Endothelial cell (in vitro differentiated cells): ENCODE measurements at regions not wholly inside any gene's neighbourhood (a gene's known extent, or its start where the extent isn't known, plus 50 kb on each side); places are given as distances from the start of the nearest gene placed in this dataset.

Source experiments
- DNase-seq: peaks from one replicate; pipeline ENCODE4 v3.0.0; 2021; ENCODE audit warnings: low spot score
- H3K27ac Mint-ChIP-seq: one replicate; pipeline ENCODE4 v1.8.0; 2021; ENCODE audit warnings: mixed read lengths, inconsistent platforms; ENCODE audit not compliant: unreplicated experiment
- H3K27me3 Mint-ChIP-seq: one replicate; pipeline ENCODE4 v1.8.0; 2021; ENCODE audit warnings: mild to moderate bottlenecking, moderate library complexity, mixed read lengths, inconsistent platforms; ENCODE audit not compliant: unreplicated experiment
- H3K36me3 Mint-ChIP-seq: one replicate; pipeline ENCODE4 v1.8.0; 2021; ENCODE audit warnings: mild to moderate bottlenecking, low read depth, mixed read lengths, inconsistent platforms; ENCODE audit not compliant: unreplicated experiment
- H3K4me1 Mint-ChIP-seq: one replicate; pipeline ENCODE4 v1.8.0; 2021; ENCODE audit warnings: mild to moderate bottlenecking, mixed read lengths, inconsistent platforms; ENCODE audit not compliant: unreplicated experiment
- H3K4me3 Mint-ChIP-seq: one replicate; pipeline ENCODE4 v1.8.0; 2021; ENCODE audit warnings: mild to moderate bottlenecking, mixed read lengths, inconsistent platforms; ENCODE audit not compliant: unreplicated experiment
- H3K9me3 Mint-ChIP-seq: one replicate; pipeline ENCODE4 v1.8.0; 2021; ENCODE audit warnings: mixed read lengths, inconsistent platforms; ENCODE audit not compliant: unreplicated experiment
- CTCF ChIP-seq: fragments of 200-600 bp; sonication (generic); IDR thresholded peaks from one replicate; pipeline ENCODE4 v1.5.0; 2021; ENCODE audit warnings: antibody characterized with exemption; ENCODE audit not compliant: unreplicated experiment

GRCh38 chr1:245094954-245095353 is 59.8 kb upstream of the KIF26B start:
- H3K27ac Mint-ChIP-seq, result no peak overlapping the region
- H3K4me1 Mint-ChIP-seq, result peaks cover 4% of the 10 kb centered on the region
- TF ChIP-seq CTCF, result no peak
- no peaks in the 10 kb centered on the region for H3K27me3 Mint-ChIP-seq
- H3K9me3 Mint-ChIP-seq, result no peaks in the 10 kb centered on the region
- no peak overlapping the region for H3K4me3 Mint-ChIP-seq
- H3K36me3 Mint-ChIP-seq, result no peaks in the 10 kb centered on the region
- DNase-seq, result no peak

- TF ChIP-seq CTCF, result no peak
- Mint-ChIP-seq H3K9me3 (no peaks in the 10 kb centered on the region), H3K4me1 (peaks cover 4% of the 10 kb centered on the region), H3K27me3 (no peaks in the 10 kb centered on the region), H3K36me3 (no peaks in the 10 kb centered on the region), H3K27ac (no peak overlapping the region), H3K4me3 (no peak overlapping the region)
- no peak for DNase-seq
These were observed 60.7 kb upstream of the KIF26B start for GRCh38 chr1:245094092-245094491.

- H3K4me3 Mint-ChIP-seq, result no peak overlapping the region
- no peaks in the 10 kb centered on the region for H3K27me3 Mint-ChIP-seq
- H3K9me3 Mint-ChIP-seq, result no peaks in the 10 kb centered on the region
- no peak for DNase-seq
- no peak for TF ChIP-seq CTCF
- H3K4me1 Mint-ChIP-seq, result peaks cover 4% of the 10 kb centered on the region
- H3K36me3 Mint-ChIP-seq, result no peaks in the 10 kb centered on the region
- no peak overlapping the region for H3K27ac Mint-ChIP-seq
These were observed 62.2 kb upstream of the KIF26B start for GRCh38 chr1:245092638-245092976.

GRCh38 chr1:245091818-245092637 is 62.8 kb upstream of the KIF26B start:
- peak; percentile 6 for DNase-seq
- Mint-ChIP-seq H3K27me3 (no peaks in the 10 kb centered on the region), H3K36me3 (no peaks in the 10 kb centered on the region), H3K4me3 (no peak overlapping the region), H3K4me1 (peaks cover 4% of the 10 kb centered on the region), H3K27ac (no peak overlapping the region), H3K9me3 (no peaks in the 10 kb centered on the region)
- no peak for TF ChIP-seq CTCF

- H3K36me3 Mint-ChIP-seq, result no peaks in the 10 kb centered on the region
- H3K27ac Mint-ChIP-seq, result no peak overlapping the region
- H3K4me1 Mint-ChIP-seq, result peaks cover 3% of the 10 kb centered on the region
- no peak for DNase-seq
- H3K4me3 Mint-ChIP-seq, result no peak overlapping the region
- H3K9me3 Mint-ChIP-seq, result no peaks in the 10 kb centered on the region
- H3K27me3 Mint-ChIP-seq, result no peaks in the 10 kb centered on the region
- TF ChIP-seq CTCF, result no peak
These were observed 63.6 kb upstream of the KIF26B start for GRCh38 chr1:245091171-245091621.
